ENCODE measurements at regions not wholly inside any gene's neighbourhood (a gene's known extent, or its start where the extent isn't known, plus 50 kb on each side); places are given as distances from the start of the nearest gene placed in this dataset.

- ChIA-PET POLR2A (no interaction called here), CTCF (no interaction called here)
- intact Hi-C loops (cut with micrococcal nuclease), result no loop called here
- no peaks in the 10 kb centered on the region for H3K27me3 ChIP-seq (ENCODE audit: control insufficient read depth in 2 of 2, insufficient read depth in 2 of 2, low read length in 2 of 2)
- H3K79me2 ChIP-seq (ENCODE audit: control insufficient read depth, insufficient read depth, low read length), result no peaks in the 10 kb centered on the region
- H3K9ac ChIP-seq (replicated peaks; ENCODE audit: extremely low read depth, insufficient read depth, low read length), result no peak overlapping the region
- H3K27ac ChIP-seq (ENCODE audit: insufficient read depth, low read depth, low read length), result no peak overlapping the region
- FAIRE-seq, result no peak
- no peak overlapping the region for H3K4me3 ChIP-seq (replicated peaks in 1 of 3; ENCODE audit: insufficient read depth in 1 of 3, low read depth in 1 of 3, low read length in 3 of 3)
- DNase-seq (ENCODE audit: low read depth, low spot score), result no peak
- H2AFZ ChIP-seq (ENCODE audit: low read depth, low read length), result no peak overlapping the region
- no peaks in the 10 kb centered on the region for H3K9me1 ChIP-seq (replicated peaks; ENCODE audit: control insufficient read depth, extremely low read depth, insufficient read depth, low read length)
- dilution Hi-C loops (cut with MboI; ENCODE audit: extremely low pct_ligation_motif_present, low sequenced_read_pairs), result no loop called here
- no peaks in the 10 kb centered on the region for H4K20me1 ChIP-seq (replicated peaks; ENCODE audit: control insufficient read depth, extremely low read depth, insufficient read depth, low read length)
- TF ChIP-seq MYC (IDR thresholded peaks at IDR 0.05; ENCODE audit: low read depth, low read length), result no peak
- TF ChIP-seq JUN (IDR thresholded peaks at IDR 0.05; ENCODE audit: borderline replicate concordance, insufficient read depth, insufficient read length, low read depth), result no peak
- TF ChIP-seq CTCF (IDR thresholded peaks at IDR 0.05; ENCODE audit: extremely low read depth in 1 of 2, insufficient read depth in 1 of 2, low read depth in 1 of 2, low read length in 2 of 2), result peak in 1 of 2 donors; percentile 10
- no TSS peak for BruUV-seq (replicated peaks)
- no peaks in the 10 kb centered on the region for H3K9me3 ChIP-seq (replicated peaks; ENCODE audit: control insufficient read depth, insufficient read depth, low read length)
- H3K36me3 ChIP-seq (ENCODE audit: control insufficient read depth in 2 of 2, extremely low read depth in 1 of 2, insufficient read depth in 2 of 2, low read length in 2 of 2), result no peaks in the 10 kb centered on the region
- H3K4me1 ChIP-seq (ENCODE audit: control insufficient read depth, extremely low read depth, insufficient read depth, low read length), result no peaks in the 10 kb centered on the region
- H3K4me2 ChIP-seq (ENCODE audit: insufficient read depth, low read length), result no peak overlapping the region
Measured at GRCh38 chr6:84549917-84550316, 214.5 kb downstream of the TBX18 start.

DNA sequence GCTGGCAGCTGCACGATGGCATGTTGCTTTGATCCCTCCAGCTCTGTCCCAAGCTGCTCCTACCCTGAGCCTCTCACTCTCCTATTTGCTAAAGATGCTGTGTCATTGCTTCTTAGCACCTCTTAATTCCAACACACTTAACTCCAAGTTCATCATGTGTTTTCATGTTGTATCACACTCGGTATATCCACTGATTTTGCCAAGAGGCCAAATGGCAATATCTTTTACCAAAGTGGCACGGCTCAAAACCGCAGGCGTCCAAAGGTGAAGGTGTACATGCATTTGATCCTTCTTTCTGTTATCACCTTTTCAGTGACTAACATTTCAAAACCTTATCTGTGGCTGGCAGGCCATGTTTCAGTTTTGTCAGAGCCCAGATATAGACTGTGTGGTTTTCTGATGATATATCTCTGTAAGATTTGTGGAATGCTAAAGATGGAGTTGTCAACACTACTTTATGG lies 217.0 kb downstream of the TBX18 start:
- CTCF ChIA-PET, result interaction anchor here (1.4 kb wide), 1 partner anchor 119 kb away, joined by 4 read pairs; no protein-coding TSS in a partner anchor
- Histone ChIP-seq H3K27ac (ENCODE audit: insufficient read depth, low read depth, low read length) (no peak overlapping the region), H3K27me3 (ENCODE audit: control insufficient read depth in 2 of 2, insufficient read depth in 2 of 2, low read length in 2 of 2) (no peaks in the 10 kb centered on the region), H3K9ac (replicated peaks; ENCODE audit: extremely low read depth, insufficient read depth, low read length) (no peak overlapping the region), H3K4me3 (replicated peaks in 1 of 3; ENCODE audit: insufficient read depth in 1 of 3, low read depth in 1 of 3, low read length in 3 of 3) (no peak overlapping the region), H4K20me1 (replicated peaks; ENCODE audit: control insufficient read depth, extremely low read depth, insufficient read depth, low read length) (no peaks in the 10 kb centered on the region), H3K4me2 (ENCODE audit: insufficient read depth, low read length) (no peak overlapping the region), H3K79me2 (ENCODE audit: control insufficient read depth, insufficient read depth, low read length) (no peaks in the 10 kb centered on the region), H3K9me3 (replicated peaks; ENCODE audit: control insufficient read depth, insufficient read depth, low read length) (no peaks in the 10 kb centered on the region), H3K36me3 (ENCODE audit: control insufficient read depth in 2 of 2, extremely low read depth in 1 of 2, insufficient read depth in 2 of 2, low read length in 2 of 2) (no peaks in the 10 kb centered on the region), H3K4me1 (ENCODE audit: control insufficient read depth, extremely low read depth, insufficient read depth, low read length) (no peaks in the 10 kb centered on the region), H3K9me1 (replicated peaks; ENCODE audit: control insufficient read depth, extremely low read depth, insufficient read depth, low read length) (no peaks in the 10 kb centered on the region), H2AFZ (ENCODE audit: low read depth, low read length) (no peak overlapping the region)
- FAIRE-seq (no peak), DNase-seq (ENCODE audit: low read depth, low spot score) (no peak)
- dilution Hi-C loops (cut with MboI; ENCODE audit: extremely low pct_ligation_motif_present, low sequenced_read_pairs), result no loop called here
- BruUV-seq (replicated peaks), result no TSS peak
- POLR2A ChIA-PET, result no interaction called here
- intact Hi-C loops (cut with micrococcal nuclease), result no loop called here
- no peak for TF ChIP-seq EZH2 (IDR thresholded peaks at IDR 0.05; ENCODE audit: borderline replicate concordance, low read depth, low read length, severe bottlenecking)
- TF ChIP-seq GATA2 (IDR thresholded peaks at IDR 0.05; ENCODE audit: insufficient read depth, insufficient read length, low read depth, low read length), result no peak
- TF ChIP-seq FOS (IDR thresholded peaks at IDR 0.05; ENCODE audit: borderline replicate concordance, insufficient read depth, low read length), result no peak
- TF ChIP-seq CTCF (IDR thresholded peaks at IDR 0.05; ENCODE audit: extremely low read depth in 1 of 2, insufficient read depth in 1 of 2, low read depth in 1 of 2, low read length in 2 of 2), result no peak
- no peak for TF ChIP-seq MYC (IDR thresholded peaks at IDR 0.05; ENCODE audit: low read depth, low read length)
- TF ChIP-seq POLR2AphosphoS5 (IDR thresholded peaks at IDR 0.05; ENCODE audit: insufficient read depth, low read depth, low read length), result no peak
- TF ChIP-seq, protein P1, sequence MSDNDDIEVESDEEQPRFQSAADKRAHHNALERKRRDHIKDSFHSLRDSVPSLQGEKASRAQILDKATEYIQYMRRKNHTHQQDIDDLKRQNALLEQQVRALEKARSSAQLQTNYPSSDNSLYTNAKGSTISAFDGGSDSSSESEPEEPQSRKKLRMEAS (IDR thresholded peaks at IDR 0.05; ENCODE audit: insufficient read depth, insufficient read length), result no peak
- TF ChIP-seq POLR2A (IDR thresholded peaks at IDR 0.05; ENCODE audit: low read depth, low read length), result no peak
- no peak for TF ChIP-seq JUN (IDR thresholded peaks at IDR 0.05; ENCODE audit: borderline replicate concordance, insufficient read depth, insufficient read length, low read depth)
